CD4-positive, alpha-beta T cell treated with Interleukin-15 for 1 hour (primary cell): ENCODE measurements at regions not wholly inside any gene's neighbourhood (a gene's known extent, or its start where the extent isn't known, plus 50 kb on each side); places are given as distances from the start of the nearest gene placed in this dataset.

Experiments used
- DNase-seq: peaks from one replicate; pipeline ENCODE4 v3.0.0-alpha.2; 2020

DNA sequence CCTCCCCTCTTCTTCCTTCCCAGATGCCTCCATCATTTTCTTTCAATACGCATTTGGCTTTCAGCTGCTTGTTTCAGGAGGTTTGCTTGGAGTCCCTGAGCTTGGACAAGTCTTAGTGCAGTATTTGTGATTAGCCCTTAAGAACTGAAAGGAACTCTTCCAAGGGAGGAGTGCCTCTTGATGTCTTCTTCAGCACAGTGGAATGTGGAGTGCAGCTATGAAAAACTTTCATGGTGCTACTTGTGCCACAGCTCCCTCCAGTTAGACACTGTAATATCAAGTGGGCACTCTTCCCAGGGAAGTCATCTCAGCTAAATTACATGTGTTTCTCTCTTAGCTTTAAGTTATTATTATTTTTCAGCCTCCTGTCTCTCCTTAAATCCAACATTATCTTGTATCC, 173.1 kb downstream of the NECTIN3 start:
- DNase-seq, result no peak

- no peak for DNase-seq
Measured at GRCh38 chr3:111246967-111247760, 175.5 kb downstream of the NECTIN3 start.

DNA sequence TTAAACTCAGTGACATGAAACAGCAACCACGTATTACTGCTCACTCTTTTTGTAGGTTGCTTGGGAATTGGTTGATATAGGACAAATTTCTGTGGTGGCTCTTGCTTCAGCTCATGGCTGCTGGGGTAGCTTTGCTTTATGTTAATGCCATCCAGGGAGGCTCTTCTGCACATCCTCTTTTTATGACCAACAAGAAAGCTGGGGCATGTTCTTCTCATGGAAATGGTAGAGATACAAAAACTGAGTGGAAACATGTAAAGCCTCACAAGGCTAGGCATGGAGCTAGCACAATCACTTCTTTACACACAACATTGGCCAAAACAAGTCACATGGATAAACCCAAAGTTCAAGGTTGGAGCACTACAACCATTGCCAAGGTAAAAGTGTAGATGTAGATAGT, 176.8 kb downstream of the NECTIN3 start:
- no peak for DNase-seq

- no peak for DNase-seq
Measured at GRCh38 chr3:111249421-111249820, 177.8 kb downstream of the NECTIN3 start.

- DNase-seq, result no peak
Measured at GRCh38 chr3:111252779-111253178, 181.2 kb downstream of the NECTIN3 start.

DNA sequence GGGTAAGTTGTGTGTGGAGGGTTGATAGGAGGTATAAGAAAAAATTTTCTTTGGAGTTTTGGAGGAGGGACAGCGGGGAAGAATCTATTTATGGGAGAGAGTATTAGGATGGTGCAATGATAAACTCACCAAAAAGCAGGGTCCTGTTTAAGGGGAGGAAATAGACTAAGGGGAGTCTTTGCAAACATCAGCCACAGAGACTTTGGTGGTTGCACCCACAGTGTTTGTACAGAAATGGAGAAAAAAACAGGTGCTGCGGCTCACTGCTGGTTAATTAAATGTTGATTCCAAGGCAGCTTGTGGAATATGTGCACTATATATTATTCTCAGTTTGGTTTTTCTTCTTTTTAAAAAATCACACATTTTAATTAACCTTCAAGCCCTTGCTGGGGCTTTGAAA, 182.1 kb downstream of the NECTIN3 start:
- DNase-seq, result no peak

- DNase-seq, result no peak
Measured at GRCh38 chr3:111260878-111261277, 189.3 kb downstream of the NECTIN3 start.

DNA sequence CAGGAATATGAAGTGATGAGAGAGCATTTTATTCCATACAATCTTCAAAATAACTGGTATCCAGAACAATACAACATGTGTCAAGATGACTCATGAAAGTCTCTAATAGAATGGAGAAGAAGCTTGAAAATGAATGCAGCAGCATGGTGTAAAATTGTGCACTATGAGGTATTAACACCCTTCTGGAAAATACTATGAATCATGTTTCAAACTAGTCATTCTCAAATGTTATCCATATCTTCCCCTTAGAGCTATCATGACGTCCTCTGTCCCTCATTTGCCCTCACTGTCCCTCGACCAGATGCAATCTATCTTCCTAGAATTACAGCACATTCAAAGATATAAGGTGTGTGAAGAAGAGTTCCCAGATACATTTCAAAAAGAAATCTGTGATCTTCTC, 198.2 kb downstream of the NECTIN3 start:
- DNase-seq, result no peak

GRCh38 chr3:111277226-111277625, 205.6 kb downstream of the NECTIN3 start:
- DNase-seq, result no peak

- no peak for DNase-seq
Measured at GRCh38 chr3:111278959-111279358, 207.3 kb downstream of the NECTIN3 start.

DNA sequence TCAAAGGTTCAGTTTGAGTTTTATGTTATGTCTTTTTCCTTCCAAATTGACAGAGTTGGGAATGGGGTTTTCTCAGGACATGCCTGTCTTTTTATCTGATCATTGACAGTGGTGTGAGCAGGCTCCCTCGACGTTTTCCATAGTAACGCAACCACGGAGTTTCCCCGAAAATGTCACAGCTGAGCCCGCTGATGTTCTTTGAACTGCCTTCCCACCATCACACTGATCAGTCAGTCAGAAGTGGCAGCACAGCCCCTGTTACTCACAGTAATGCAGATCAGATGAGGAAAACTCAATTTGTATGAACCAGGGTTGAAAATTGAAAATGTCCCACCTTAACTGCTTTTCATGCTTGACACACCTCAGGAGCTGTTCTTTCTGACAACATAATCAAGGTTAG, 210.4 kb downstream of the NECTIN3 start:
- DNase-seq, result no peak

DNA sequence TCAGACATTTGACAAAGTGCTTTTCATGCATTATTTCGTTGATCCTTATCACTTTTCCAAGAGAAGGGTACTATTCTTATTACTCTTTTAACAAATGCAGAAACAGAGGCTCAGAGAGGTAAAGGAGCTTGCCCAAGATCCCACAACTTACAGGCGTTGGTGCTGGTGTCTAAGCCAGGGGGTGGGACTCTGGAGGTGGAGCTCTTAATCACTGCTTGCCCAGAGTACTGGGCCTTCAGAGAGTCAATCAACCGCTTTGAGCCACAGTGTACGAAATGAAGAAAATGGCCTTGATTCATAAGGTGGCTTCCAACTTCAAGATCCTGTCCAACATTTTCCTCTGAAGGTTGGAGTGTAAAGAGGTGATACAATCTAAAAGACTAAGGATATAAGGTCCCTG, 211.5 kb downstream of the NECTIN3 start:
- DNase-seq, result no peak

DNA sequence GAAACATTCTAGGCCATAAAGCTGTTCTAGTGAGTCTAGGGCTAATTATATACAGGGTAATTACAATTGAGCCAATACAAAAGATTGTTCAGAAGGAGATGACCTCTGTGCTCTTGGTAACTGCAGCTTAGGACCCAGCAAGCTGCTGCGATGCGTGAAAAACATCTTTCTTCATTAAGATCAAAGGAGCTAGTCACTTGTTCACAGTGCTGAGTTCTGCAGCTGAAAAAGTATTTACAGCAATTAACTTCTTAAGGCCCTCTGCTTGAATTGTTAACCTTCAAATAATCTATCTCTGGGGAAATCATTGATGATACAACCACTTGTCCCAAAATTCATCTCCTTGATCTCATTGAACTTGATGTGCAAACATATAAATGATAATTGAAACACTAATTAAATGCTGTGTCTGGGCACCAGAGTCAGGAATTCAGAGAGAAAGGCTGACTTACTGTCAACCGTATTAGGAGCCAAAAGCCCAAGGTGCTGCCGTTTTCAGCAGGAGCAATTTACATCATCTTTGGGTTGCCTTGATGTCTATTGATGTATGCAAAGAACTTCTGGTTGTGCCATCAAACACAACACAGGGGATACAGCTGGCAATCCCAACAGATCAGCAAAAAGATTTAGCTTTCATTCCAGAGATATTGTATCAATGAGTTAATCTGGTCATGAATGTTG, 213.0 kb downstream of the NECTIN3 start:
- DNase-seq, result no peak

DNA sequence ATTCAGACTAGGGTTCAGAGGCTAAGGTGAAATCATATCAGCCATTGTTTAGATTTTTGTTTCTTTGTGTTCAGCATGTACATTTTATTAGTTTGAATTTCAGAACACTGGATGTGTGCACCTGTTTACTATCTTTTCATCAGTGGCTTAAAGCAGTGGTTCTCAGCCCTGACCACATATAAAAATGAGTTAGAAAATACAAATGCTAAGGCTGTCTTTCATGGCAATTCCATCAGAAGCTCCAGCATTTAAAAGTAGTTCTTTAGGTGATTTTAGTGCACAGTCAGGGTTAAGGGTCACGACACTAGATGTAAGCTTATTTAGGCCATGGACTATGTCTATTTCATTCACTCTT, 213.5 kb downstream of the NECTIN3 start:
- DNase-seq, result no peak

DNA sequence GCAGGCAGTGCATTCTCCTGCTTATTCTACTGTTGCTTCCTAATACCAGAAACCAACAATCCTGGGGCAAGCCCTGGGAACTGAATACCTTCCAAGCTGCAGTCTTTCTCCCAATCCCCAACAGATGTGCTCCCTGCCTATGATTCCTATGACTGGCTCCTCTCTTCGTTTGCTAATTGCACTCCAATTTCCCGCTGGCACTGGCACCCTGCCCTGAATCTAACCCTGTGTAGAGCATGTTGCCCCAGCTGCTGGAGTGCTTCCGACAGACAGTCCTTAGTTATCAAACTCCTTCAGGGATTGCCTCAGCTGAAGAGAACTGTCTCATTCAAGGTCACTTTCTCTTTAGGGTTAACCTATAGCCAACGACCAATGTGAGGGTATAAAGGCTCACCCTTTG, 214.1 kb downstream of the NECTIN3 start:
- DNase-seq, result no peak

- DNase-seq, result no peak
Measured at GRCh38 chr3:111286746-111287145, 215.1 kb downstream of the NECTIN3 start.

DNA sequence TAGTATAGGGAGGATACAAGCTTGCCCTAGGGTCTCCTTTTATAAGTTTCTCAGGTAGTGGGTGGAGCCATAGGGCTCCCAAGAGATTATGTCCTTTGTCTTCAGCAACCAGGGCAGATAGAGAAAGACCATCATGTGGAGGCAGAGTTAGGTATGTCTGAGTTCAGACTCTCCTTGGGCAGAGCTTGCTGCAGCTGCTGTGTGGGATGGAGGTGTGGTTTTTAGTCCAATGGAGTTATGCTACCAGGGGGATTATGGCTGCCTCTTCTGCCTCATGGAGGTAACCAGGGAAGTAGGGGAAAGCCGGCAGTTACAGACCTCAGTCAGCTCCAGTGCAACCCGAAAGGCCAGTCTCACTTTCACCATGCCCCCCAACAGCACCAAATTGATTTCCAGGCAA, 220.5 kb downstream of the NECTIN3 start:
- DNase-seq, result no peak

GRCh38 chr3:111299192-111299615, 227.6 kb downstream of the NECTIN3 start:
- no peak for DNase-seq

- DNase-seq, result no peak
Measured at GRCh38 chr3:111301238-111301798, 229.7 kb downstream of the NECTIN3 start.

- DNase-seq, result no peak
Measured at GRCh38 chr3:111302063-111302462, 230.4 kb downstream of the NECTIN3 start.

GRCh38 chr3:111303760-111304159, 232.1 kb downstream of the NECTIN3 start:
- DNase-seq, result no peak

DNA sequence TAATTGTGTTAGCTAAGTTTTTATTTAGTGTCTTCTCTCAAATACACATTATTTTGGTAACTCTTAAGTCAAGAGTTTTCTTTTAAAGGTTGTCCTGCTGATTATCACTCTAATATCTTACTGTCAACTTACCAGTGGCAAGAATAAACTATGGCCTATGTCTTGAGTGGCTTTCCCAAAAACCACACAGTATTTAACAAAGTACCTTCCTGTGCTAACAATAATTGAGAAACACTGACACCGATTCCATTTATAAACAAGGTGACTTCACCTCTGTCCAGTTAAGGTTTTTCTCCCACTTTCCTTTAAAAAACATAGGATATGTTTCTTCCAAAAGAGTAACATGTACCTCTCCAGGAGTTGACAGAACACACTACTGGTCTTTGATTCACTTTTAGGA, 234.3 kb upstream of the CD96 start:
- no peak for DNase-seq

GRCh38 chr3:111311126-111311525, 230.9 kb upstream of the CD96 start:
- no peak for DNase-seq

GRCh38 chr3:111311709-111312235, 230.2 kb upstream of the CD96 start:
- DNase-seq, result no peak
